GM12865 (cell line): ENCODE measurements at regions not wholly inside any gene's neighbourhood (a gene's known extent, or its start where the extent isn't known, plus 50 kb on each side); places are given as distances from the start of the nearest gene placed in this dataset.

Source experiments
- DNase-seq: peaks from one replicate; pipeline ENCODE4 v3.0.0; 2010; ENCODE audit warnings: low read depth
- H3K4me3 ChIP-seq: 2 replicates; pipeline ENCODE4 v1.5.1; 2011; ENCODE audit warnings: mild to moderate bottlenecking, low read depth, low read length, control low read depth
- CTCF ChIP-seq: IDR thresholded peaks from 2 replicates; pipeline ENCODE4 v1.5.1; 2011; ENCODE audit warnings: low read length, control low read depth, low read depth, inconsistent platforms; ENCODE audit not compliant: insufficient read depth; ENCODE audit errors: missing control alignments

GRCh38 chr2:67259556-67260342, 137.4 kb upstream of the ETAA1 start:
- no peak overlapping the region for H3K4me3 ChIP-seq
- DNase-seq: no peak
- TF ChIP-seq CTCF: no peak

GRCh38 chr2:67260343-67261277, 136.5 kb upstream of the ETAA1 start:
- DNase-seq: no peak
- no peak for TF ChIP-seq CTCF
- no peak overlapping the region for H3K4me3 ChIP-seq

GRCh38 chr2:67267241-67267640, 129.9 kb upstream of the ETAA1 start:
- DNase-seq: no peak
- TF ChIP-seq CTCF: no peak
- no peak overlapping the region for H3K4me3 ChIP-seq

- DNase-seq: no peak
- no peak for TF ChIP-seq CTCF
- no peak overlapping the region for H3K4me3 ChIP-seq
These were observed 128.3 kb upstream of the ETAA1 start for GRCh38 chr2:67268797-67269196.

DNA sequence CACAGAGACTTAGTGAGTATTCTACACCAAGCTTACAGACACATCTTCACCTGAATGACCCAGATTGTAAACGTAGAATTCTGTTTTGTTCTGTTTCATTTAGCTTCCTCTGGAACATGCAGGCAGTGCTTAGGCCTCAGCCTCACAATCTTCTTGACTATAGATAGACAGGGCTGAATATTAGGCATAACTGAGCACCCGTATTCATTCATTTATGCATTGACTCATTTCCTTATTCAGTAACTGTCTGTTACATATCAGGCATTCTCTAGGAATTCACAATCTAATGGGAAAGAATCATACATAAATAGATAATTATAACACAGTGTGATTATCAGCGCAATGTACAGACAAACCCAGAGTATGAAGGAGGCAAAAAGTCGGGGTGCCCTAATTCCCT, 124.9 kb upstream of the ETAA1 start:
- TF ChIP-seq CTCF: no peak
- no peak for DNase-seq
- H3K4me3 ChIP-seq: no peak overlapping the region

DNA sequence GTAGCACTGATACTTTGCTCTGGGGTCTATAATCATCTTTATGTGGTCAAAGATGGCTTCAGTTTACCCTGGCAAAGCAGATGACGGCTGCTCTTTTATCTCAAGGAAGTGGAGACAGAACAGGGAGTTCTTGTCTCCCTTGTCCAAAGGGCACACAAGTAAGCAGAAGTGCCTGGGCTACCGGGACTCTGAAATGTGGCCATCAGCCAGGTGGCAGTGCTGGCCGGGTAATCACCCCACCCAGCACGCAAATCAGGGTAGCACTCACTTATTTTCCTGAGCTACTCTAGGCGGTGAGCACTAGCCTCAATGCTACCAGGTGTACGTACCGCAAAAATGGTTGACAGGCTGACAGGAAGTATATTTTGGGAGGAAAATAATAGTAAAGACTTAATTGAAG, 119.7 kb upstream of the ETAA1 start:
- no peak overlapping the region for H3K4me3 ChIP-seq
- DNase-seq: no peak

More for the DNA sequence above, 119.7 kb upstream of the ETAA1 start:
- TF ChIP-seq CTCF: no peak
